Gastroesophageal sphincter (tissue), 4 donors: ENCODE measurements at regions not wholly inside any gene's neighbourhood (a gene's known extent, or its start where the extent isn't known, plus 50 kb on each side); places are given as distances from the start of the nearest gene placed in this dataset.

Experiments
- ATAC-seq: fragments of 150-250 bp; one replicate; pipeline ENCODE4 v1.9.1; 2016; ENCODE audit warnings: mild to moderate bottlenecking, moderate library complexity
- H3K27ac ChIP-seq, 4 donors: fragments of 200-600 bp; sonication (generic) in 3 of 4; 1 replicate in 3 of 4; 2 replicates in 1 of 4; pipeline ENCODE4 v1.5.1; 2016 to 2019
- H3K27me3 ChIP-seq: fragments of 200-600 bp; sonication (generic); one replicate; pipeline ENCODE4 v1.5.1; 2019
- H3K36me3 ChIP-seq, 2 donors: fragments of 200-600 bp; sonication (generic); one replicate each; pipeline ENCODE4 v1.5.1; 2019; ENCODE audit warnings: control low read depth in 1 of 2
- H3K4me1 ChIP-seq, 3 donors: fragments of 200-600 bp; sonication (generic); 1 replicate in 2 of 3; 2 replicates in 1 of 3; pipeline ENCODE4 v1.5.1; 2016 to 2019; ENCODE audit warnings: control low read depth in 2 of 3
- H3K4me3 ChIP-seq, 2 donors: fragments of 200-600 bp; sonication (generic); one replicate each; pipeline ENCODE4 v1.5.1; 2019; ENCODE audit warnings: mild to moderate bottlenecking in 1 of 2, moderate library complexity in 1 of 2
- H3K9me3 ChIP-seq, 3 donors: fragments of 200-600 bp; sonication (generic); one replicate each; pipeline ENCODE4 v1.5.1; 2017 to 2019; ENCODE audit warnings: control low read depth in 2 of 3
- EP300 ChIP-seq: sonication (generic); formaldehyde crosslinking; IDR thresholded peaks from one replicate; pipeline ENCODE4 v1.6.1; 2017; ENCODE audit warnings: antibody characterized with exemption, mild to moderate bottlenecking
- POLR2A ChIP-seq, 2 donors: fragments of 450-650 bp; IDR thresholded peaks; one replicate each; pipeline ENCODE4 v1.6.1; 2017; ENCODE audit warnings: antibody characterized with exemption in 2 of 2, mild to moderate bottlenecking in 2 of 2, moderate library complexity in 1 of 2
- POLR2AphosphoS5 ChIP-seq: sonication (generic); formaldehyde crosslinking; IDR thresholded peaks from one replicate; pipeline ENCODE4 v1.6.1; 2017; ENCODE audit warnings: antibody characterized with exemption
- WGBS, 2 donors: methylation state at CpG; one replicate each; pipeline ENCODE4 v1.1.5; 2018; ENCODE audit warnings: low coverage in 1 of 2; 5-methylcytosine and 5-hydroxymethylcytosine counted together
- TF ChIP-seq, protein P1 (sequence below), 4 experiments: fragments of 200-600 bp in 2 of 4; fragments of 450-650 bp in 2 of 4; sonication (generic) in 1 of 4; IDR thresholded peaks; one replicate each; pipeline ENCODE4 v1.5.1; 2017 to 2019; ENCODE audit warnings: antibody characterized with exemption in 4 of 4, mild to moderate bottlenecking in 2 of 4, moderate library complexity in 2 of 4

DNA sequence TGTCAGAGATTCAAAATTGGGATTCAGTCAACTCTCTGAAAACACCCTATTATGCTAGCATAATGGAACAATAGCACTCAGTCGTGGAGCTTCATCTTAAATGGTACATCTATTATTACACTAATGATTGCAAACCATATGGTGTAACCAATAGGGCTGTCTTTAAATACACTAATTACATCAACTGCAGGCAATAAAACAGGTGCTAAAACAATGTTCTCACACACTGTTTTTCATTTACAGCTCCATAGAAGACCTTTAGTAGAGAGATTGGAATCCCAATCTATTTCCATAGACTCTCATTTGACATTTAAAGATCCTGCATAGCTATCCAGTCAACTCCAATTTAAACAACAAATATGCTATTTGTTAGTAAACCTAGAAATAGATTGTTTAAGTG lies 1917.4 kb downstream of the OLFM4 start:
- Histone ChIP-seq H3K4me3 (no peak overlapping the region), H3K27ac (no peak overlapping the region), H3K9me3 (no peaks in the 10 kb centered on the region), H3K4me1 (no peaks in the 10 kb centered on the region), H3K36me3 (no peaks in the 10 kb centered on the region), H3K27me3 (no peaks in the 10 kb centered on the region)
- ATAC-seq = no peak
- WGBS, 2 donors = 17 to 28% methylated on average over 1 of the region's 1 CpG
- no peak for TF ChIP-seq EP300
- no peak for TF ChIP-seq POLR2AphosphoS5
- TF ChIP-seq, protein P1, sequence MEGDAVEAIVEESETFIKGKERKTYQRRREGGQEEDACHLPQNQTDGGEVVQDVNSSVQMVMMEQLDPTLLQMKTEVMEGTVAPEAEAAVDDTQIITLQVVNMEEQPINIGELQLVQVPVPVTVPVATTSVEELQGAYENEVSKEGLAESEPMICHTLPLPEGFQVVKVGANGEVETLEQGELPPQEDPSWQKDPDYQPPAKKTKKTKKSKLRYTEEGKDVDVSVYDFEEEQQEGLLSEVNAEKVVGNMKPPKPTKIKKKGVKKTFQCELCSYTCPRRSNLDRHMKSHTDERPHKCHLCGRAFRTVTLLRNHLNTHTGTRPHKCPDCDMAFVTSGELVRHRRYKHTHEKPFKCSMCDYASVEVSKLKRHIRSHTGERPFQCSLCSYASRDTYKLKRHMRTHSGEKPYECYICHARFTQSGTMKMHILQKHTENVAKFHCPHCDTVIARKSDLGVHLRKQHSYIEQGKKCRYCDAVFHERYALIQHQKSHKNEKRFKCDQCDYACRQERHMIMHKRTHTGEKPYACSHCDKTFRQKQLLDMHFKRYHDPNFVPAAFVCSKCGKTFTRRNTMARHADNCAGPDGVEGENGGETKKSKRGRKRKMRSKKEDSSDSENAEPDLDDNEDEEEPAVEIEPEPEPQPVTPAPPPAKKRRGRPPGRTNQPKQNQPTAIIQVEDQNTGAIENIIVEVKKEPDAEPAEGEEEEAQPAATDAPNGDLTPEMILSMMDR (IDR thresholded peaks at IDR 0.05) = no peak
- no peak for TF ChIP-seq POLR2A (IDR thresholded peaks at IDR 0.05)

DNA sequence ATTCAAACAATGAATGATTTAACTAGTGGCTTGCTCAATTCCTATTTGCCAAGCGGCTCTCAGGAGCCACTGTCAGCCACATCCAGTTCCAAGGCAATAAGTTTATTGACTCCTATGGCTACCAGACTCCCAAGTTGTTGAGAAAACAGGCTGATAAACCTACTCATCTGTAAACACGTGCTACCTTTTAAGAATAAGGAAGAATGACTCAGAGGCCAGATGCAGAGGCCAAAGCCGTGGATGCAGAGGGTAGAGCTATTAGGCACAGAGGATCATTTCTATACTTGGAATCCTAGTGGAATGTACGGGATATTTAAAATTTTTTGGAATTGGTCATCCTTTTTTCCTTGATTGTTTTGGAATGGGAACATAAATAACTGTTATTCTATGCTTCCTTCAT lies 1921.1 kb downstream of the OLFM4 start:
- 53 to 70% methylated on average over 4 of the region's 4 CpGs for WGBS, 2 donors
- TF ChIP-seq POLR2AphosphoS5 (no peak), POLR2A (IDR thresholded peaks at IDR 0.05) (no peak), EP300 (no peak)
- TF ChIP-seq, protein P1 (IDR thresholded peaks at IDR 0.05) = no peak

DNA sequence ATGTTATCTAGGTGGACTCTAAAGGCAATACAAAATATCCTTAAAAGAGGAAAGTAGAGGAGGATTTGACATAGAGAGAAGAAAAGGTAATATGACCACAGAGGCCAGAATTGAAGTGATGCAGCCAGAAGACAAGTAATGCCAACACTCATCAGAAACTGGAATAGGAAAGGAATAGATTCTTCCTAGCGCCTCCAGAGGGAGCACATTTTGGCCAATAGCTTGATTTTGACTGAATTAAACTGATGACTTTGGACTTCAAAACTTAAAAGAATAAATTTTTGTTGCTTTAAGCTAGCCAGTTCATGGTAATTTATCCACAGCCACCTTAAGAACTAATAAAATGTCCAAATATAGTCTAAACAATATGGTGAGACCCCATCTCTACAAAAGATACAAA lies 1921.9 kb downstream of the OLFM4 start:
- TF ChIP-seq POLR2A (IDR thresholded peaks at IDR 0.05) (no peak), EP300 (no peak), POLR2AphosphoS5 (no peak)
- TF ChIP-seq, protein P1 (IDR thresholded peaks at IDR 0.05) = no peak
- Histone ChIP-seq H3K4me3 (no peak overlapping the region), H3K4me1 (no peaks in the 10 kb centered on the region), H3K27me3 (no peaks in the 10 kb centered on the region), H3K27ac (no peak overlapping the region), H3K36me3 (no peaks in the 10 kb centered on the region), H3K9me3 (no peaks in the 10 kb centered on the region)
- 67 to 83% methylated on average over 1 of the region's 1 CpG for WGBS, 2 donors
- no peak for ATAC-seq

More for the DNA sequence above, 1921.1 kb downstream of the OLFM4 start:
- Histone ChIP-seq H3K4me1 (no peaks in the 10 kb centered on the region), H3K27ac (no peak overlapping the region), H3K27me3 (no peaks in the 10 kb centered on the region), H3K4me3 (no peak overlapping the region), H3K36me3 (no peaks in the 10 kb centered on the region), H3K9me3 (no peaks in the 10 kb centered on the region)
- no peak for ATAC-seq

DNA sequence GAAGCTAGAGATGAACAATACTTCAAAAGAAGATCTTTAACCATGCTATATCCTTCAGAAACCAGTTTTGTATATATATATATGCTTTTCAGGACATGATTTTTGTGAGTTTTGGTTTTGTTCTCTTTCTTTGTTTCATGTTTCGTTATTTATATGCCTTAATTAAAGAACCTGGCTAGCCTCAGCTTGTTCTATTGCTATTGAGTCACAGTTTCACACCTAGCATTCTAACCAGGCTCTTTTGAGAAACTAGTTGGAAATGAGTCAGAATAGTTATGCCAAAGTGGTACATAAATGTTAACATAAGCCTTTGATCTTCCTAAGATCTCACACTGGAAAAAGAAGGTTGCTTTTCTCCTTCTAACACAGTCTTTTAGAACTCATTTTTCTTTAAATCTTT lies 1925.2 kb downstream of the OLFM4 start:
- no peaks in the 10 kb centered on the region for H3K4me1 ChIP-seq
- no peak overlapping the region for H3K27ac ChIP-seq
- TF ChIP-seq, protein P1 (IDR thresholded peaks at IDR 0.05) = no peak
- no peak for TF ChIP-seq POLR2AphosphoS5
- TF ChIP-seq POLR2A (IDR thresholded peaks at IDR 0.05) = no peak
- peaks cover 0 to 7% (median 0%) of the 10 kb centered on the region in 3 donors for H3K9me3 ChIP-seq
- ATAC-seq = no peak
- H3K4me3 ChIP-seq = no peak overlapping the region
- 44 to 60% methylated on average over 1 of the region's 1 CpG for WGBS, 2 donors
- no peaks in the 10 kb centered on the region for H3K27me3 ChIP-seq
- H3K36me3 ChIP-seq = no peaks in the 10 kb centered on the region

DNA sequence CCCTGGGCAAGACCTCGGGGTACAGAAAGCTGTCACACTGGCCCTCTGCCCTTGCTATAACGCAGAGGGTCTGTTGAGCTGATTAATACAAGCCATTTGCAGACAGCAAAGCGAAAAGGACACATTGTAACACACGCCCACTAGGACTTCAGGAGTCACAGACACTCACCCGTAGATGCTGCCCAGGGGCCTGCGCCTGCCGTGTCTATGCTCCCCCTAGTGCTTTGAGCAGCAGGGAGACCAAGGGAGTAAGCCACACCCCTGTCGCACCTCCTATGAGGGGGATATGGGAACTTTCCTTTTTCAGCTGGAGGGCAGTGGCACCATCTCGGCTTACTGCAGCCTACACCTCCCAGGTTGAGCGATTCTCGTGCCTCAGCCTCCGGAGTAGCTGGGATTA lies 1930.2 kb downstream of the OLFM4 start:
- Histone ChIP-seq H3K4me3 (no peak overlapping the region), H3K36me3 (no peaks in the 10 kb centered on the region), H3K4me1 (no peaks in the 10 kb centered on the region), H3K9me3 (peaks cover 0 to 18% (median 0%) of the 10 kb centered on the region in 3 donors), H3K27ac (no peak overlapping the region), H3K27me3 (no peaks in the 10 kb centered on the region)
- 96% methylated on average over 9 of the region's 12 CpGs; no CpG with 5 or more reads in 1 of the 2 donors for WGBS, 2 donors
- no peak for ATAC-seq
- TF ChIP-seq EP300 (no peak), POLR2AphosphoS5 (no peak), POLR2A (IDR thresholded peaks at IDR 0.05) (no peak)
- TF ChIP-seq, protein P1 (IDR thresholded peaks at IDR 0.05) = no peak
